ENCODE measurements at regions not wholly inside any gene's neighbourhood (a gene's known extent, or its start where the extent isn't known, plus 50 kb on each side); places are given as distances from the start of the nearest gene placed in this dataset.
"Not testable (repeated sequence)": the region's sequence is repeated elsewhere in the genome, so short reads cannot be mapped to it uniquely, and the experiment has no call there.

GRCh38 chr22:48301908-48302307 lies 1525.8 kb downstream of the BRD1 start:
- no peak for DNase-seq (ENCODE audit: low spot score)

GRCh38 chr22:48301421-48301820 lies 1526.3 kb downstream of the BRD1 start:
- DNase-seq (ENCODE audit: low spot score), result no peak

- no peak for DNase-seq (ENCODE audit: low spot score)
Observed at GRCh38 chr22:48300877-48301276, 1526.8 kb downstream of the BRD1 start.

- no peak for DNase-seq (ENCODE audit: low spot score)
Observed at GRCh38 chr22:48299801-48300200, 1527.9 kb downstream of the BRD1 start.

GRCh38 chr22:48299124-48299523 lies 1528.5 kb downstream of the BRD1 start:
- no peak for DNase-seq (ENCODE audit: low spot score)

GRCh38 chr22:48297296-48297695 lies 1530.4 kb downstream of the BRD1 start:
- no peak for DNase-seq (ENCODE audit: low spot score)

- DNase-seq (ENCODE audit: low spot score), result not testable (repeated sequence)
Observed at GRCh38 chr22:48289954-48290353, 1527.5 kb downstream of the TBC1D22A start.

GRCh38 chr22:48288376-48288940 lies 1526.0 kb downstream of the TBC1D22A start:
- no peak for DNase-seq (ENCODE audit: low spot score)

- no peak for DNase-seq (ENCODE audit: low spot score)
Observed at GRCh38 chr22:48287031-48287430, 1524.6 kb downstream of the TBC1D22A start.

- no peak for DNase-seq (ENCODE audit: low spot score)
Observed at GRCh38 chr22:48284671-48285070, 1522.2 kb downstream of the TBC1D22A start.

GRCh38 chr22:48282804-48283203 lies 1520.4 kb downstream of the TBC1D22A start:
- no peak for DNase-seq (ENCODE audit: low spot score)

- no peak for DNase-seq (ENCODE audit: low spot score)
Observed at GRCh38 chr22:48279461-48279756, 1517.0 kb downstream of the TBC1D22A start.

GRCh38 chr22:48278620-48279460 lies 1516.4 kb downstream of the TBC1D22A start:
- no peak for DNase-seq (ENCODE audit: low spot score)

- no peak for DNase-seq (ENCODE audit: low spot score)
Observed at GRCh38 chr22:48277868-48278581, 1515.6 kb downstream of the TBC1D22A start.

- no peak for DNase-seq (ENCODE audit: low spot score)
Observed at GRCh38 chr22:48276994-48277867, 1514.8 kb downstream of the TBC1D22A start.

GRCh38 chr22:48275412-48275811 lies 1513.0 kb downstream of the TBC1D22A start:
- DNase-seq (ENCODE audit: low spot score), result no peak

- no peak for DNase-seq (ENCODE audit: low spot score)
Observed at GRCh38 chr22:48270731-48271130, 1508.3 kb downstream of the TBC1D22A start.

- peak; percentile 10 for DNase-seq (ENCODE audit: low spot score)
Observed at GRCh38 chr22:48268771-48269552, 1506.5 kb downstream of the TBC1D22A start.

- no peak for DNase-seq (ENCODE audit: low spot score)
Observed at GRCh38 chr22:48268293-48268692, 1505.8 kb downstream of the TBC1D22A start.

- no peak for DNase-seq (ENCODE audit: low spot score)
Observed at GRCh38 chr22:48267681-48268080, 1505.2 kb downstream of the TBC1D22A start.

- no peak for DNase-seq (ENCODE audit: low spot score)
Observed at GRCh38 chr22:48265000-48265625, 1502.7 kb downstream of the TBC1D22A start.

All from H4 (cell line).